Astrocyte of the hippocampus (primary cell): ENCODE measurements at regions not wholly inside any gene's neighbourhood (a gene's known extent, or its start where the extent isn't known, plus 50 kb on each side); places are given as distances from the start of the nearest gene placed in this dataset.
A peak's percentile ranks its signal among the peaks of the same experiment; 100 is the strongest.
"Not testable (repeated sequence)": the region's sequence is repeated elsewhere in the genome, so short reads cannot be mapped to it uniquely, and the experiment has no call there.

Experiments used
- DNase-seq: peaks from one replicate; pipeline ENCODE4 v3.0.0; 2011; ENCODE audit warnings: low read depth, low spot score

- DNase-seq, result no peak
Observed at GRCh38 chr11:88061111-88061510, 114.1 kb downstream of the RAB38 start.

GRCh38 chr11:88059326-88059725 lies 115.9 kb downstream of the RAB38 start:
- peak; percentile 47 for DNase-seq

- DNase-seq, result no peak
Observed at GRCh38 chr11:88051396-88051795, 123.8 kb downstream of the RAB38 start.

GRCh38 chr11:88050247-88050646 lies 125.0 kb downstream of the RAB38 start:
- DNase-seq, result no peak

- DNase-seq, result not testable (repeated sequence)
Observed at GRCh38 chr11:88045288-88045687, 130.0 kb downstream of the RAB38 start.

- not testable (repeated sequence) for DNase-seq
Observed at GRCh38 chr11:88044658-88045057, 130.6 kb downstream of the RAB38 start.

- no peak for DNase-seq
Observed at GRCh38 chr11:88043149-88043548, 132.1 kb downstream of the RAB38 start.

- no peak for DNase-seq
Observed at GRCh38 chr11:88042647-88043046, 132.6 kb downstream of the RAB38 start.

GRCh38 chr11:88042238-88042637 lies 133.0 kb downstream of the RAB38 start:
- DNase-seq, result no peak

GRCh38 chr11:88041679-88042078 lies 133.6 kb downstream of the RAB38 start:
- no peak for DNase-seq

- no peak for DNase-seq
Observed at GRCh38 chr11:88040148-88040496, 135.1 kb downstream of the RAB38 start.

GRCh38 chr11:88039476-88040147 lies 135.6 kb downstream of the RAB38 start:
- no peak for DNase-seq

GRCh38 chr11:88038063-88038462 lies 137.2 kb downstream of the RAB38 start:
- no peak for DNase-seq

GRCh38 chr11:88036701-88037100 lies 138.5 kb downstream of the RAB38 start:
- no peak for DNase-seq

GRCh38 chr11:88035271-88035670 lies 140.0 kb downstream of the RAB38 start:
- no peak for DNase-seq

GRCh38 chr11:88017666-88018065 lies 157.6 kb downstream of the RAB38 start:
- no peak for DNase-seq

- DNase-seq, result peak; percentile 88
Observed at GRCh38 chr11:88016392-88017170, 158.7 kb downstream of the RAB38 start.

GRCh38 chr11:88015170-88015569 lies 160.1 kb downstream of the RAB38 start:
- no peak for DNase-seq

GRCh38 chr11:88013508-88014065 lies 161.7 kb downstream of the RAB38 start:
- no peak for DNase-seq

GRCh38 chr11:88012456-88012855 lies 162.8 kb downstream of the RAB38 start:
- DNase-seq, result no peak

- no peak for DNase-seq
Observed at GRCh38 chr11:87976009-87976408, 199.2 kb downstream of the RAB38 start.

- no peak for DNase-seq
Observed at GRCh38 chr11:87974797-87975196, 200.4 kb downstream of the RAB38 start.

- no peak for DNase-seq
Observed at GRCh38 chr11:87972133-87972532, 203.1 kb downstream of the RAB38 start.
